Endodermal cell (in vitro differentiated cells): ENCODE measurements at regions not wholly inside any gene's neighbourhood (a gene's known extent, or its start where the extent isn't known, plus 50 kb on each side); places are given as distances from the start of the nearest gene placed in this dataset.
"Not testable (repeated sequence)": the region's sequence is repeated elsewhere in the genome, so short reads cannot be mapped to it uniquely, and the experiment has no call there.

Experiments
- DNase-seq: peaks from one replicate; pipeline ENCODE4 v3.0.0-alpha.2; 2017
- H3K27ac ChIP-seq: 2 replicates; pipeline ENCODE4 v1.5.1; 2013; ENCODE audit warnings: mild to moderate bottlenecking, low read depth, low read length, moderate library complexity
- H3K27me3 ChIP-seq: 2 replicates; pipeline ENCODE4 v1.6.1; 2013; ENCODE audit warnings: mild to moderate bottlenecking, low read length, moderate library complexity; ENCODE audit not compliant: insufficient read depth, control insufficient read depth, poor library complexity, severe bottlenecking
- H3K36me3 ChIP-seq: 2 replicates; pipeline ENCODE4 v1.7.0; 2013; ENCODE audit warnings: mild to moderate bottlenecking, low read length, moderate library complexity; ENCODE audit not compliant: control insufficient read depth, insufficient read depth
- H3K4me1 ChIP-seq: one replicate; pipeline ENCODE4 v1.7.0; 2013; ENCODE audit warnings: low read length; ENCODE audit not compliant: control insufficient read depth, insufficient read depth
- H3K4me3 ChIP-seq: 2 replicates; pipeline ENCODE4 v1.5.1; 2013; ENCODE audit warnings: mild to moderate bottlenecking, low read length, moderate library complexity
- H3K9ac ChIP-seq: 2 replicates; pipeline ENCODE4 v1.6.1; 2013; ENCODE audit warnings: mild to moderate bottlenecking, low read length, moderate library complexity; ENCODE audit not compliant: poor library complexity, severe bottlenecking; ENCODE audit errors: extremely low read depth
- H3K9me3 ChIP-seq: 2 replicates; pipeline ENCODE4 v1.6.1; 2013; ENCODE audit warnings: mild to moderate bottlenecking, low read length, moderate library complexity; ENCODE audit not compliant: control insufficient read depth
- H3K27ac Mint-ChIP-seq: 2 replicates; pipeline ENCODE4 v1.8.0; 2020; ENCODE audit warnings: mixed read lengths
- H3K27me3 Mint-ChIP-seq: 2 replicates; pipeline ENCODE4 v1.8.0; 2021; ENCODE audit warnings: mild to moderate bottlenecking, mixed read lengths; ENCODE audit not compliant: insufficient read depth
- H3K36me3 Mint-ChIP-seq: 2 replicates; pipeline ENCODE4 v1.8.0; 2020; ENCODE audit warnings: low read depth, mixed read lengths
- H3K4me1 Mint-ChIP-seq: 2 replicates; pipeline ENCODE4 v1.8.0; 2020; ENCODE audit warnings: mixed read lengths
- H3K4me3 Mint-ChIP-seq: 2 replicates; pipeline ENCODE4 v1.8.0; 2020; ENCODE audit warnings: mild to moderate bottlenecking, moderate library complexity, mixed read lengths
- H3K9me3 Mint-ChIP-seq: 2 replicates; pipeline ENCODE4 v1.8.0; 2020; ENCODE audit warnings: mild to moderate bottlenecking, mixed read lengths
- WGBS, 2 experiments: methylation state at CpG; one replicate each; pipeline versions ENCODE4 v1.1.5 to v1.1.7; 2013; ENCODE audit warnings: missing lambda C conversion rate in 2 of 2, mixed read lengths in 1 of 2; ENCODE audit not compliant: insufficient coverage in 1 of 2, insufficient read length in 1 of 2; 5-methylcytosine and 5-hydroxymethylcytosine counted together
- TF ChIP-seq, protein P1 (sequence below): fragments of 200-600 bp; sonication (generic); conservative IDR thresholded peaks from 2 replicates; pipeline ENCODE4 v1.5.0; 2021; ENCODE audit warnings: antibody characterized with exemption, mild to moderate bottlenecking

DNA sequence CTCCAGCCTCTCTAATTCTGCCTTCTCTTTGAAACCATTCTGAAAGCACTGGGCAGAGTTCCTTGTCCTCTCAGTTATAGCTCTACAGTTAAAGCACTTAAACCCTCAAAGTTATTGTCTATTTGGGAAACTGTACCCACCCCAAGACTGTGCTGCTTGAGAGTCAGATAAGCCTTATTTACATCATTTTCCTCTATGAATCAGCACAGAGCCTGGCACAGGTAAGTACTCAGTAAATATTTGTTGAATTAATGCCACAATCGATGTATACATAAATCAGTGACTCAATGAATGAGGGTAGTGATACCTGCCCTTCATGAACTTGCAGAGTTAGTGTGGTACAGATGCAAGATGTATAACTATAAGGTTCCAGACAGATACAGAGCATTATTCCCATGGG, 549.4 kb upstream of the KLF4 start:
- Mint-ChIP-seq H3K4me1 (no peaks in the 10 kb centered on the region), H3K36me3 (no peaks in the 10 kb centered on the region), H3K9me3 (peaks cover 14% of the 10 kb centered on the region), H3K27ac (no peak overlapping the region), H3K27me3 (peaks cover 43% of the 10 kb centered on the region), H3K4me3 (no peak overlapping the region)
- Histone ChIP-seq H3K4me3 (no peak overlapping the region), H3K27ac (no peak overlapping the region), H3K9me3 (peaks cover 11% of the 10 kb centered on the region), H3K4me1 (no peaks in the 10 kb centered on the region), H3K27me3 (peaks cover 31% of the 10 kb centered on the region), H3K9ac (no peak overlapping the region), H3K36me3 (no peaks in the 10 kb centered on the region)
- TF ChIP-seq, protein P1, sequence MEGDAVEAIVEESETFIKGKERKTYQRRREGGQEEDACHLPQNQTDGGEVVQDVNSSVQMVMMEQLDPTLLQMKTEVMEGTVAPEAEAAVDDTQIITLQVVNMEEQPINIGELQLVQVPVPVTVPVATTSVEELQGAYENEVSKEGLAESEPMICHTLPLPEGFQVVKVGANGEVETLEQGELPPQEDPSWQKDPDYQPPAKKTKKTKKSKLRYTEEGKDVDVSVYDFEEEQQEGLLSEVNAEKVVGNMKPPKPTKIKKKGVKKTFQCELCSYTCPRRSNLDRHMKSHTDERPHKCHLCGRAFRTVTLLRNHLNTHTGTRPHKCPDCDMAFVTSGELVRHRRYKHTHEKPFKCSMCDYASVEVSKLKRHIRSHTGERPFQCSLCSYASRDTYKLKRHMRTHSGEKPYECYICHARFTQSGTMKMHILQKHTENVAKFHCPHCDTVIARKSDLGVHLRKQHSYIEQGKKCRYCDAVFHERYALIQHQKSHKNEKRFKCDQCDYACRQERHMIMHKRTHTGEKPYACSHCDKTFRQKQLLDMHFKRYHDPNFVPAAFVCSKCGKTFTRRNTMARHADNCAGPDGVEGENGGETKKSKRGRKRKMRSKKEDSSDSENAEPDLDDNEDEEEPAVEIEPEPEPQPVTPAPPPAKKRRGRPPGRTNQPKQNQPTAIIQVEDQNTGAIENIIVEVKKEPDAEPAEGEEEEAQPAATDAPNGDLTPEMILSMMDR, result no peak
- no peak for DNase-seq
- WGBS, 2 experiments, result 98 to 100% methylated on average over 1 of the region's 1 CpG

DNA sequence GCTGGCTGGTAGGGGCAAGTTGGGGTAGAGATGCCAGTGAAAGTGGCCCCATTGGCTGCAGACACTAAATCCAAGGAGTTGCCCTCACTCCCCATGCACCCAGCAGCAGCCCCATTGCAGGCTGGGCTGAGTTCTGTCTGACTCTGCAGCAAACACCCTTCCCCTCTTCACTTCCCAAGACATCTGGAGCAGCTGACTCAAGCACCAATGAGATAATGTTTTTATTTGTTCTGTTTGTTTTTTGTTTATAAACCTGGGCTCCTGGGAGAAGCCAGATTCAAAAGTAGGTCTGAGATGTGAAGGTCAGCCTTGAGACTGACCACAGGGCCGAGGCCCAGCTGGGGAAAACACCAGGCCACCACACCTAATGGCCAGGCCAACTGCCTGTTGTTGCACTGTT, 545.9 kb upstream of the KLF4 start:
- Histone ChIP-seq H3K36me3 (no peaks in the 10 kb centered on the region), H3K27me3 (peaks cover 31% of the 10 kb centered on the region), H3K9me3 (peaks cover 5% of the 10 kb centered on the region), H3K9ac (no peak overlapping the region), H3K4me3 (no peak overlapping the region), H3K4me1 (no peaks in the 10 kb centered on the region), H3K27ac (no peak overlapping the region)
- no peak overlapping the region for H3K27ac Mint-ChIP-seq
- no peaks in the 10 kb centered on the region for H3K36me3 Mint-ChIP-seq
- 86% methylated on average over 1 of the region's 1 CpG; no CpG with 5 or more reads in 1 of the 2 experiments for WGBS, 2 experiments
- no peak for DNase-seq
- peaks cover 32% of the 10 kb centered on the region for H3K9me3 Mint-ChIP-seq
- TF ChIP-seq, protein P1, result no peak
- H3K4me3 Mint-ChIP-seq, result no peak overlapping the region
- H3K27me3 Mint-ChIP-seq, result peaks cover 45% of the 10 kb centered on the region
- no peaks in the 10 kb centered on the region for H3K4me1 Mint-ChIP-seq

DNA sequence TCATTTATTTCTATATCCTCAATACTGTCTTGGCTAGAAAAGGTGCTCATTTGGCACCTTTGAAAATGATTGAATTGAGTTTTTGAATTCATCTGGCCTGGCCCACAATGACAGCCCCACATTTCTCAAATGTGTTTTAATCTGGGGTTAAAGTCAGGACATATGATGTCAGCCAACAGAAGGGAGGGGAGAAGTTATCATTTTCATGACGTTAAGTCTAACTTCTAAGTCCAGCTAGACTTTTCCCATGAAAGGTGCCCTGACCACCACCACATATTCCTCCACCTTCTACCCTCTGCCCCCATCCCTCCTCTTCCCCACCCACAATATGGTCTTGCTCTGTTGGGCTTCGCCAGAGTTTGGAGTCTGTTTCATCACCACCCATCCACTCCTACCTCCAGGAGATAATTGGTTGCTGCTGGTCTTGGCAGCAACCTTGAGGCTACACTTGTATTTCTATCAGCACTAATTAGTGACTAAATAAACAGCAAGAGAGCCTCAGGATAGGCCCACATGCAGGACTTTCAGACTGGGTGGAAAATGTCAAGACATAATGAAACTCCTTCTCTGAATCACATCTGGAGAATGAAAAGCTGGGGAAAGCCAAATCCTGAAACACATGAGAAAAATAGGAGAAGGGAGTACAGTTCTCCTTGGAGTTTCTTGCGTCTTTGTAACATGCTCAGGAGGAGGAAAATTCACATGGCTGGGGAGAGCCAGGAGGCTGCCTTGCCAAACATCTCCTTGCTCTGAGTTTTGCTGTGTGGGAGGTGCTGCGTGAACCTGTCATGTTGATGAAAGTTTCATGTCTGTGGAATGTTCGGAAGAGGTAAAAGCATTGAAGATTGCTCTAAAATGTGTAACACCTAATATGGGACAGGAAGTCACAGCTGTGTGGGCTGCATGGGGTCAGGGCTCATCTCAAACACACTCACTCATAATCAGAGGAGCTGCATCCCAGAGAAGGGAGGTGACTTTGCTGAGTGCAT, 544.7 kb upstream of the KLF4 start:
- Histone ChIP-seq H3K9me3 (peaks cover 5% of the 10 kb centered on the region), H3K9ac (no peak overlapping the region), H3K4me3 (no peak overlapping the region), H3K4me1 (no peaks in the 10 kb centered on the region), H3K27ac (no peak overlapping the region), H3K36me3 (no peaks in the 10 kb centered on the region), H3K27me3 (peaks cover 29% of the 10 kb centered on the region)
- 89 to 93% methylated on average over 3 to 5 of the region's 5 CpGs for WGBS, 2 experiments
- Mint-ChIP-seq H3K36me3 (no peaks in the 10 kb centered on the region), H3K9me3 (peaks cover 37% of the 10 kb centered on the region), H3K27me3 (peaks cover 45% of the 10 kb centered on the region), H3K4me3 (no peak overlapping the region), H3K4me1 (no peaks in the 10 kb centered on the region), H3K27ac (no peak overlapping the region)
- DNase-seq, result no peak
- TF ChIP-seq, protein P1, result no peak

DNA sequence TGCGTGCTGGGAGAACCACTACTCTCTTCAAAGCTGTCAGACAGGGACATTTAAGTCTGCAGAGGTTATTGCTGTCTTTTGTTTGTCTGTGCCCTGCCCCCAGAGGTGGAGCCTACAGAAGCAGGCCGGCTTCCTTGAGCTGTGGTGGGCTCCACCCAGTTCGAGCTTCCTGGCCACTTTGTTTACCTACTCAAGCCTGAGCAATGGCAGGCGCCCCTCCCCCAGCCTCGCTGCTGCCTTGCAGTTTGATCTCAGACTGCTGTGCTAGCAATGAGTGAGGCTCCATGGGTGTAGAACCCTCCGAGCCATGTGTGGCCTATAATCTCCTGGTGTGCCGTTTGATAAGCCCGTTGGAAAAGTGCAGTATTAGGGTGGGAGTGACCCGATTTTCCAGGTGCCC, 542.5 kb upstream of the KLF4 start:
- H3K4me3 ChIP-seq, H3K36me3 ChIP-seq, DNase-seq, H3K36me3 Mint-ChIP-seq, H3K4me1 ChIP-seq, H3K4me1 Mint-ChIP-seq, H3K4me3 Mint-ChIP-seq, H3K9ac ChIP-seq, H3K27me3 ChIP-seq, H3K9me3 ChIP-seq, H3K27ac ChIP-seq, H3K27ac Mint-ChIP-seq: not testable (repeated sequence)
- Mint-ChIP-seq H3K9me3 (peaks cover 41% of the 10 kb centered on the region), H3K27me3 (peaks cover 27% of the 10 kb centered on the region)
- 84 to 89% methylated on average over 7 to 9 of the region's 9 CpGs for WGBS, 2 experiments

DNA sequence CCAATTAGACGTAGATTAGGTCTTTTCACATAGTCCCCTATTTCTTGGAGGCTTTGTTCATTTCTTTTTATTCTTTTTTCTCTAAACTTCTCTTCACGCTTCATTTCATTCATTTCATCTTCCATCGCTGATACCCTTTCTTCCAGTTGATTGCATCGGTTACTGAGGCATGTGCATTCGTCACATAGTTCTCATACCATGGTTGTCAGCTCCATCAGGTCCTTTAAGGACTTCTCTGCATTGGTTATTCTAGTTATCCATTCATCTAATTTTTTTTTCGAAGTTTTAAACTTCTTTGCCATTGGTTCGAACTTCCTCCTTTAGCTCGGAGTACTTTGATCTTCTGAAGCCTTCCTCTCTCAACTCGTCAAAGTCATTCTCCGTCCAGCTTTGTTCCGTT, 541.7 kb upstream of the KLF4 start:
- not testable (repeated sequence) for H3K4me1 Mint-ChIP-seq, H3K27me3 ChIP-seq, H3K4me3 Mint-ChIP-seq, H3K4me1 ChIP-seq, H3K36me3 Mint-ChIP-seq, H3K27ac Mint-ChIP-seq, H3K36me3 ChIP-seq, DNase-seq, H3K4me3 ChIP-seq, H3K27ac ChIP-seq, H3K9ac ChIP-seq, H3K9me3 ChIP-seq
- WGBS, 2 experiments, result 90 to 92% methylated on average over 5 to 8 of the region's 11 CpGs
- H3K27me3 Mint-ChIP-seq, result peaks cover 22% of the 10 kb centered on the region
- H3K9me3 Mint-ChIP-seq, result peaks cover 41% of the 10 kb centered on the region
